Neuronal stem cell (in vitro differentiated cells): ENCODE measurements at regions not wholly inside any gene's neighbourhood (a gene's known extent, or its start where the extent isn't known, plus 50 kb on each side); places are given as distances from the start of the nearest gene placed in this dataset.
A peak's percentile ranks its signal among the peaks of the same experiment; 100 is the strongest.

Experiments used
- DNase-seq: peaks from one replicate; pipeline ENCODE4 v3.0.0-alpha.2; 2013; ENCODE audit warnings: low spot score
- H2AFZ ChIP-seq: one replicate; pipeline ENCODE4 v1.6.1; 2013; ENCODE audit warnings: mild to moderate bottlenecking, low read length, inconsistent platforms
- H2AK5ac ChIP-seq: 2 replicates; pipeline ENCODE4 v1.6.1; 2013; ENCODE audit warnings: low read depth, mild to moderate bottlenecking, inconsistent platforms, low read length, moderate library complexity, mixed read lengths
- H2BK120ac ChIP-seq: 2 replicates; pipeline ENCODE4 v1.6.1; 2013; ENCODE audit warnings: low read depth, mild to moderate bottlenecking, inconsistent platforms, low read length, moderate library complexity, mixed read lengths
- H2BK12ac ChIP-seq: one replicate; pipeline ENCODE4 v1.6.1; 2013; ENCODE audit warnings: low read length, inconsistent platforms
- H2BK15ac ChIP-seq: 2 replicates; pipeline ENCODE4 v1.6.1; 2013; ENCODE audit warnings: mild to moderate bottlenecking, low read length, inconsistent platforms, mixed read lengths
- H2BK5ac ChIP-seq: one replicate; pipeline ENCODE4 v1.6.1; 2013; ENCODE audit warnings: inconsistent platforms, mild to moderate bottlenecking, low read length, moderate library complexity
- H3K14ac ChIP-seq: one replicate; pipeline ENCODE4 v1.6.1; 2013; ENCODE audit warnings: low read length, inconsistent platforms
- H3K18ac ChIP-seq: 2 replicates; pipeline ENCODE4 v1.6.1; 2013; ENCODE audit warnings: low read length, inconsistent platforms
- H3K23ac ChIP-seq: 2 replicates; pipeline ENCODE4 v1.6.1; 2013; ENCODE audit warnings: low read depth, mild to moderate bottlenecking, mixed read lengths, low read length, inconsistent platforms; ENCODE audit not compliant: poor library complexity
- H3K27ac ChIP-seq: replicated peaks from 3 replicates; pipeline ENCODE4 v1.5.1; 2013; ENCODE audit warnings: low read length, inconsistent platforms
- H3K27me3 ChIP-seq, 3 experiments: 2 replicates each; pipeline ENCODE4 v1.6.1; 2013; ENCODE audit warnings: low read length in 3 of 3, mild to moderate bottlenecking in 2 of 3, inconsistent platforms in 1 of 3, low read depth in 1 of 3, mixed read lengths in 1 of 3, moderate library complexity in 1 of 3; ENCODE audit not compliant: control insufficient read depth in 3 of 3, insufficient read depth in 3 of 3
- H3K36me3 ChIP-seq, 2 donors: replicated peaks in 1 of 2; 2 replicates each; pipeline ENCODE4 v1.6.1; 2013; ENCODE audit warnings: low read length in 2 of 2; ENCODE audit not compliant: control insufficient read depth in 2 of 2, insufficient read depth in 2 of 2
- H3K4ac ChIP-seq: 2 replicates; pipeline ENCODE4 v1.6.1; 2013; ENCODE audit warnings: inconsistent platforms, mild to moderate bottlenecking, low read length, moderate library complexity
- H3K4me1 ChIP-seq, 2 donors: 1 replicate in 1 of 2; 2 replicates in 1 of 2; pipeline ENCODE4 v1.6.1; 2013; ENCODE audit warnings: low read length in 2 of 2, low read depth in 1 of 2; ENCODE audit not compliant: control insufficient read depth in 2 of 2, insufficient read depth in 1 of 2
- H3K4me2 ChIP-seq: one replicate; pipeline ENCODE4 v1.6.1; 2013; ENCODE audit warnings: mild to moderate bottlenecking, low read length, inconsistent platforms; ENCODE audit not compliant: insufficient read depth, poor library complexity, severe bottlenecking
- H3K4me3 ChIP-seq, 2 donors: 2 replicates each; pipeline ENCODE4 v1.5.1; 2013; ENCODE audit warnings: low read length in 2 of 2, mild to moderate bottlenecking in 2 of 2, inconsistent platforms in 1 of 2, moderate library complexity in 1 of 2
- H3K79me1 ChIP-seq: one replicate; pipeline ENCODE4 v1.6.1; 2013; ENCODE audit warnings: low read depth, mild to moderate bottlenecking, inconsistent platforms, low read length, moderate library complexity
- H3K9ac ChIP-seq: one replicate; pipeline ENCODE4 v1.6.1; 2013; ENCODE audit warnings: mild to moderate bottlenecking, low read depth, low read length, inconsistent platforms; ENCODE audit not compliant: poor library complexity
- H3K9me3 ChIP-seq, 2 donors: replicated peaks in 1 of 2; 2 replicates each; pipeline versions ENCODE3 to v1.6.1; 2013; ENCODE audit warnings: low read length in 2 of 2, mild to moderate bottlenecking in 2 of 2, inconsistent platforms in 1 of 2, low read depth in 1 of 2, mixed read lengths in 1 of 2, moderate library complexity in 1 of 2; ENCODE audit not compliant: control insufficient read depth in 2 of 2, insufficient read depth in 1 of 2
- H4K8ac ChIP-seq: one replicate; pipeline ENCODE4 v1.6.1; 2013; ENCODE audit warnings: low read depth, mild to moderate bottlenecking, inconsistent platforms, low read length, moderate library complexity
- H4K91ac ChIP-seq: one replicate; pipeline ENCODE4 v1.6.1; 2013; ENCODE audit warnings: low read length, low read depth, mild to moderate bottlenecking, inconsistent platforms; ENCODE audit not compliant: poor library complexity
- WGBS, 2 donors: extraction: QIAGEN DNeasy Blood & Tissue Kit; methylation state at CpG; one replicate each; pipeline ENCODE4 v1.1.7; 2013; ENCODE audit warnings: missing lambda C conversion rate in 2 of 2, mixed read lengths in 1 of 2; ENCODE audit not compliant: insufficient read length in 2 of 2, insufficient replicate concordance in 1 of 2; ENCODE audit errors: extremely low coverage in 2 of 2; 5-methylcytosine and 5-hydroxymethylcytosine counted together

DNA sequence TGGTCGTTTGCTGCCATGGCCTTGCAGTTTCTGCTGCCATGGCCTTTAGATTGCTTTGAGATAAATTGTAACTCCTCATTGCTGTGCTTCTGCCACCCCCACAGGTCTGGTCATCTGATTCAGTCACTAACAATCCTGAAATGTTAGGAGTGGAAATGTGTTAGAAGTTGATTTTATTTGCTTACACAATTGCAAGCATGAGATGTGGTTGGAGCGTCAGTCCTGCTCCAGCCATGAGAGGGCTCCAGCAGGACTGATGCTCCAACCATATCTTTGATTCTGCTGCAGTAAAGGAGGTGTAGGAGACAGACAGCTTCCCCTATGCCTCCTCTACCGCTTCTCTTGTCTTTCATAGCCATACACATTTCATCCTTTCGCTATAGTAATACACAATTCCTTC lies 226.8 kb upstream of the RGS6 start:
- no peak overlapping the region for H3K9ac ChIP-seq
- no peak overlapping the region for H2BK12ac ChIP-seq
- no peak overlapping the region for H4K91ac ChIP-seq
- peaks cover 4 to 49% of the 10 kb centered on the region in 2 donors for H3K36me3 ChIP-seq
- no peak overlapping the region for H2AK5ac ChIP-seq
- H3K4me1 ChIP-seq, result peaks cover 6 to 10% of the 10 kb centered on the region in 2 donors
- no peaks in the 10 kb centered on the region for H3K9me3 ChIP-seq
- no peak overlapping the region for H3K27ac ChIP-seq
- no peaks in the 10 kb centered on the region for H3K79me1 ChIP-seq
- H3K27me3 ChIP-seq, result no peaks in the 10 kb centered on the region
- H3K14ac ChIP-seq, result no peak overlapping the region
- no peak overlapping the region for H2AFZ ChIP-seq
- H2BK120ac ChIP-seq, result no peak overlapping the region
- H4K8ac ChIP-seq, result no peak overlapping the region
- DNase-seq, result no peak
- H3K23ac ChIP-seq, result no peak overlapping the region
- H2BK15ac ChIP-seq, result no peak overlapping the region
- H2BK5ac ChIP-seq, result no peak overlapping the region
- H3K4me2 ChIP-seq, result no peak overlapping the region
- no peak overlapping the region for H3K18ac ChIP-seq
- no peak overlapping the region for H3K4ac ChIP-seq
- no peak overlapping the region for H3K4me3 ChIP-seq
- WGBS, 2 donors, result no CpG with 5 or more reads among the region's 4 CpGs

DNA sequence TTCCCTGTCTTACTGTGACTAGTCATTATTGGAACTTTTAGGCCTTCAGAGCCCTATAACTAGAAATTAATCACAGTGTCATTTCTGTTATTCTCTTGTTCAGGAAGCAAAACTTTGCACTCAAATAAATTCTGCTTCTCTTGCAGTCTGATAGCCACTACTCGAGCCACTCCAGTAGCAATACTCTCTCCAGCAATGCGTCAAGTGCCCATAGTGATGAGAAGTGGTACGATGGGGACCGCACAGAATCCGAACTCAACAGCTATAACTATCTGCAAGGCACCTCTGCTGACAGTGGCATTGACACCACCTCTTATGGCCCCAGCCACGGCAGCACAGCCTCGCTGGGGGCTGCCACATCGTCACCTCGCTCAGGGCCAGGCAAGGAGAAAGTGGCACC lies 223.2 kb upstream of the RGS6 start:
- no peak for DNase-seq
- Histone ChIP-seq H4K8ac (no peak overlapping the region), H2BK120ac (no peak overlapping the region), H3K4me3 (no peak overlapping the region), H3K27me3 (no peaks in the 10 kb centered on the region), H2BK15ac (no peak overlapping the region), H3K18ac (peak overlapping the region; percentile 5), H3K4me2 (no peak overlapping the region), H3K9ac (no peak overlapping the region), H4K91ac (no peak overlapping the region), H3K36me3 (peaks cover 3 to 46% of the 10 kb centered on the region in 2 donors), H3K23ac (peak overlapping the region; percentile 12), H3K4ac (no peak overlapping the region), H2AFZ (no peak overlapping the region), H2BK5ac (no peak overlapping the region), H2AK5ac (no peak overlapping the region), H3K14ac (no peak overlapping the region), H3K79me1 (no peaks in the 10 kb centered on the region), H3K27ac (no peak overlapping the region), H2BK12ac (no peak overlapping the region), H3K4me1 (peaks cover 8 to 10% of the 10 kb centered on the region in 2 donors), H3K9me3 (no peaks in the 10 kb centered on the region)
- no CpG with 5 or more reads among the region's 9 CpGs for WGBS, 2 donors

DNA sequence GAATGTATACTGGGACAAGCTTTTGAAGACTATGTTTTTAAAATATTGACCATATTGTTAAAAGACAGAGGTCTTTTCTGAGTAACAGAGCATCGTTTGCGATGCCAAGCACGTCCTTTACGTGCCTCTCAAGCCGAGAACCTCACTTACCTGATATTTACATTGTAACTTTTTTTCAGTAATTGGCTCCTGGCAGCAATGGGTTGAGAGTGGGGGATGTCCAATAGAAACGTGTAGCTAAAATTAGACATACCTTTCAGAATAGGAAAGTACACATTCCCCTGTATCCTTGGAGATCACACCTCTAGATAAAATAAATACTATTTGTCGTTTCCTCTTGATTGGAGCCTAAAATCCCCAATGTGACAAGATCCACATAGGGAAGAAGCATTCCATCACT lies 222.2 kb upstream of the RGS6 start:
- H3K4ac ChIP-seq, result no peak overlapping the region
- WGBS, 2 donors, result no CpG with 5 or more reads among the region's 7 CpGs
- H3K9ac ChIP-seq, result no peak overlapping the region
- H4K91ac ChIP-seq, result no peak overlapping the region
- no peaks in the 10 kb centered on the region for H3K79me1 ChIP-seq
- H2AFZ ChIP-seq, result no peak overlapping the region
- no peak overlapping the region for H2BK15ac ChIP-seq
- H3K18ac ChIP-seq, result no peak overlapping the region
- H3K27ac ChIP-seq, result no peak overlapping the region
- H3K14ac ChIP-seq, result no peak overlapping the region
- no peaks in the 10 kb centered on the region for H3K27me3 ChIP-seq
- no peak overlapping the region for H2BK12ac ChIP-seq
- H2BK120ac ChIP-seq, result no peak overlapping the region
- H4K8ac ChIP-seq, result no peak overlapping the region
- no peak overlapping the region for H2AK5ac ChIP-seq
- no peak overlapping the region for H3K4me3 ChIP-seq
- no peak overlapping the region for H3K4me2 ChIP-seq
- no peak overlapping the region for H2BK5ac ChIP-seq
- H3K23ac ChIP-seq, result no peak overlapping the region
- no peak for DNase-seq
- peaks cover 8 to 10% of the 10 kb centered on the region in 2 donors for H3K4me1 ChIP-seq
- H3K36me3 ChIP-seq, result peaks cover 3 to 39% of the 10 kb centered on the region in 2 donors
- H3K9me3 ChIP-seq, result no peaks in the 10 kb centered on the region

DNA sequence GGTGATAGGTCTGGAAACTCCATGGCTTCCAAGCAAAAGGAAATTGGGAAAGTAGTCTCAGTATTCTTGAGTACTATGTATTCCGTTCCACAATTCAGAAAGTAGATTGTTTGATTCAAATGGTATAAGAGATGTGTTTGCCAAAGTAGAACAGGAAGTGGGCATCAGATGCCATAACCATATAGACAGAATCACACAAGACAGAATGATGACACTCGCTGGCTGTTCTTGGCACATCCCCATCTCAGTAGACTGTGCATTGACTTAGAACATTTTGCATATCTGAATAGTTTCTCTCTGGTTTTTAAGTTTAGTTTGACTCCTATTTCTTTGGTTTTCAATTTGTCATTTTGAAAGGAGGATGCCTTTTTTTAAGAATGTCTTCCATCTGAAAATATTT lies 221.1 kb upstream of the RGS6 start:
- no peaks in the 10 kb centered on the region for H3K9me3 ChIP-seq
- H2BK120ac ChIP-seq, result no peak overlapping the region
- peaks cover 3 to 30% of the 10 kb centered on the region in 2 donors for H3K36me3 ChIP-seq
- H3K4me2 ChIP-seq, result no peak overlapping the region
- peaks cover 8 to 10% of the 10 kb centered on the region in 2 donors for H3K4me1 ChIP-seq
- no peak for DNase-seq
- no peak overlapping the region for H2AK5ac ChIP-seq
- no peak overlapping the region for H3K4ac ChIP-seq
- H3K9ac ChIP-seq, result no peak overlapping the region
- H3K18ac ChIP-seq, result no peak overlapping the region
- no peaks in the 10 kb centered on the region for H3K27me3 ChIP-seq
- no peak overlapping the region for H4K8ac ChIP-seq
- H2BK12ac ChIP-seq, result no peak overlapping the region
- no peak overlapping the region for H2BK15ac ChIP-seq
- no peak overlapping the region for H3K23ac ChIP-seq
- no peaks in the 10 kb centered on the region for H3K79me1 ChIP-seq
- WGBS, 2 donors, result no CpG with 5 or more reads among the region's 2 CpGs
- H2BK5ac ChIP-seq, result no peak overlapping the region
- H3K14ac ChIP-seq, result no peak overlapping the region
- no peak overlapping the region for H4K91ac ChIP-seq
- no peak overlapping the region for H2AFZ ChIP-seq
- peak overlapping the region; percentile 74 for H3K27ac ChIP-seq
- no peak overlapping the region for H3K4me3 ChIP-seq
